Fibroblast of lung (primary cell): ENCODE measurements at regions not wholly inside any gene's neighbourhood (a gene's known extent, or its start where the extent isn't known, plus 50 kb on each side); places are given as distances from the start of the nearest gene placed in this dataset.

ENCODE experiments used
- DNase-seq, 2 donors: peaks; one replicate each; pipeline versions ENCODE4 v3.0.0 to v3.0.0-alpha.2; 2010; ENCODE audit warnings: low read depth in 2 of 2
- H2AFZ ChIP-seq: 2 replicates; pipeline ENCODE4 v1.5.1; 2012; ENCODE audit warnings: low read length, control low read depth, inconsistent platforms
- H3K27ac ChIP-seq: 2 replicates; pipeline ENCODE4 v1.5.1; 2011; ENCODE audit warnings: low read length, control low read depth; ENCODE audit not compliant: insufficient read depth
- H3K27me3 ChIP-seq: 2 replicates; pipeline ENCODE4 v1.5.1; 2011; ENCODE audit warnings: mild to moderate bottlenecking, low read length; ENCODE audit not compliant: control insufficient read depth, insufficient read depth
- H3K36me3 ChIP-seq: 2 replicates; pipeline ENCODE4 v1.5.1; 2011; ENCODE audit warnings: low read length; ENCODE audit not compliant: control insufficient read depth, insufficient read depth
- H3K4me1 ChIP-seq: 2 replicates; pipeline ENCODE4 v1.5.1; 2011; ENCODE audit warnings: low read length; ENCODE audit not compliant: control insufficient read depth, insufficient read depth; ENCODE audit errors: extremely low read depth
- H3K4me2 ChIP-seq: 2 replicates; pipeline ENCODE4 v1.5.1; 2011; ENCODE audit warnings: low read length, control low read depth; ENCODE audit not compliant: insufficient read depth; ENCODE audit errors: extremely low read depth
- H3K4me3 ChIP-seq, 4 experiments: fragments of 200-600 bp in 1 of 4; sonication (generic) in 1 of 4; replicated peaks in 1 of 4; 2 replicates each; pipeline ENCODE4 v1.5.1; 2011 to 2016; ENCODE audit warnings: low read length in 4 of 4, low read depth in 3 of 4, mild to moderate bottlenecking in 3 of 4, control low read depth in 2 of 4, inconsistent platforms in 1 of 4, mixed read lengths in 1 of 4; ENCODE audit not compliant: insufficient read depth in 1 of 4; ENCODE audit errors: control extremely low read depth in 1 of 4
- H3K79me2 ChIP-seq: 2 replicates; pipeline ENCODE4 v1.5.1; 2012; ENCODE audit warnings: mild to moderate bottlenecking, low read length, inconsistent platforms; ENCODE audit not compliant: control insufficient read depth, insufficient read depth
- H3K9ac ChIP-seq: 2 replicates; pipeline ENCODE4 v1.5.1; 2011; ENCODE audit warnings: mild to moderate bottlenecking, low read length, control low read depth; ENCODE audit not compliant: insufficient read depth
- H3K9me3 ChIP-seq: 2 replicates; pipeline ENCODE4 v1.5.1; 2012; ENCODE audit warnings: low read depth, low read length; ENCODE audit not compliant: control insufficient read depth, insufficient read depth
- H4K20me1 ChIP-seq: 2 replicates; pipeline ENCODE4 v1.5.1; 2011; ENCODE audit warnings: low read length; ENCODE audit not compliant: control insufficient read depth, insufficient read depth; ENCODE audit errors: extremely low read depth
- CTCF ChIP-seq, 2 donors: IDR thresholded peaks in 1 of 2; conservative IDR thresholded peaks in 1 of 2; 1 replicate in 1 of 2; 2 replicates in 1 of 2; pipeline ENCODE4 v1.5.1; 2011 to 2012; ENCODE audit warnings: low read length in 2 of 2, control low read depth in 1 of 2, inconsistent platforms in 1 of 2, low read depth in 1 of 2, mild to moderate bottlenecking in 1 of 2
- EZH2 ChIP-seq: IDR thresholded peaks from 2 replicates; pipeline ENCODE4 v1.5.1; 2012; ENCODE audit warnings: low read length, control low read depth, mild to moderate bottlenecking; ENCODE audit errors: missing control alignments

- Histone ChIP-seq H3K9ac (no peak overlapping the region), H3K27ac (no peak overlapping the region), H3K27me3 (no peaks in the 10 kb centered on the region), H3K9me3 (no peaks in the 10 kb centered on the region), H3K4me3 (no peak overlapping the region), H3K36me3 (no peaks in the 10 kb centered on the region), H3K4me1 (no peaks in the 10 kb centered on the region), H3K79me2 (no peaks in the 10 kb centered on the region), H4K20me1 (no peaks in the 10 kb centered on the region), H2AFZ (no peak overlapping the region), H3K4me2 (no peak overlapping the region)
- TF ChIP-seq EZH2 (no peak), CTCF (conservative IDR thresholded peaks at IDR 0.05 in 1 of 2, IDR thresholded peaks at IDR 0.05 in 1 of 2; ENCODE audit: low read depth in 1 of 2, low read length in 2 of 2) (no peak)
- no peak for DNase-seq
Measured at GRCh38 chr21:16674949-16675348, 837.9 kb upstream of the CXADR start.

GRCh38 chr21:16676391-16676790, 836.5 kb upstream of the CXADR start:
- Histone ChIP-seq H3K27me3 (no peaks in the 10 kb centered on the region), H4K20me1 (no peaks in the 10 kb centered on the region), H3K4me3 (no peak overlapping the region), H3K4me2 (no peak overlapping the region), H3K9ac (no peak overlapping the region), H3K4me1 (no peaks in the 10 kb centered on the region), H3K9me3 (no peaks in the 10 kb centered on the region), H2AFZ (no peak overlapping the region), H3K27ac (no peak overlapping the region), H3K36me3 (no peaks in the 10 kb centered on the region), H3K79me2 (no peaks in the 10 kb centered on the region)
- peak in 1 of 2 donors; percentile 15 for DNase-seq
- TF ChIP-seq CTCF (conservative IDR thresholded peaks at IDR 0.05 in 1 of 2, IDR thresholded peaks at IDR 0.05 in 1 of 2; ENCODE audit: low read depth in 1 of 2, low read length in 2 of 2), result no peak
- TF ChIP-seq EZH2, result no peak

GRCh38 chr21:16678429-16679160, 834.2 kb upstream of the CXADR start:
- no peak for DNase-seq
- no peaks in the 10 kb centered on the region for H4K20me1 ChIP-seq
- H3K36me3 ChIP-seq, result no peaks in the 10 kb centered on the region
- no peaks in the 10 kb centered on the region for H3K9me3 ChIP-seq
- H2AFZ ChIP-seq, result no peak overlapping the region
- H3K27ac ChIP-seq, result no peak overlapping the region
- H3K79me2 ChIP-seq, result no peaks in the 10 kb centered on the region
- no peak overlapping the region for H3K4me2 ChIP-seq
- no peaks in the 10 kb centered on the region for H3K27me3 ChIP-seq
- TF ChIP-seq CTCF (conservative IDR thresholded peaks at IDR 0.05 in 1 of 2, IDR thresholded peaks at IDR 0.05 in 1 of 2; ENCODE audit: low read depth in 1 of 2, low read length in 2 of 2) (no peak), EZH2 (no peak)
- no peak overlapping the region for H3K4me3 ChIP-seq
- H3K9ac ChIP-seq, result no peak overlapping the region
- H3K4me1 ChIP-seq, result no peaks in the 10 kb centered on the region
